ENCODE measurements at regions not wholly inside any gene's neighbourhood (a gene's known extent, or its start where the extent isn't known, plus 50 kb on each side); places are given as distances from the start of the nearest gene placed in this dataset.

DNA sequence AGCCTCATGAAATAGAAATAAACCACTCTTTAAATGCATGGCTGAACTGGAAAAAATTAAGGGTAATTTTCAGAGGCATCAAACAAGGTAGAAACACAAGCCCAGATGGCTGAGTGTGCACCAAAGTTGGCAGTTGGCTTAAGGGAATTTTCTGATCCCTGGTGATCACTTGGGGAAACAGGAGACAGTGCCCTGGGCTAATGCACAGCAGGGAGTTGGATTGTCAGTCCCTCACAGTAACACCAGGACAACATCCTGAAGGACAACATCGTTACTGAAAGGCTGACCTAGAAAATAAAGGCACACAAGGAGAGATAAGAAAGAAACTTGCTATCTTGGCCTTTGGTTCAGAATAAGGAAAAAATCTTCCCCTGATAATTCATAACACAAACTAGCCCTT lies 417.0 kb downstream of the SLC4A3 start:
- FAIRE-seq: no peak
- Histone ChIP-seq H3K9me1 (ENCODE audit: control insufficient read depth, insufficient read depth, low read length) (no peaks in the 10 kb centered on the region), H3K27me3 (ENCODE audit: control insufficient read depth in 2 of 2, insufficient read depth in 2 of 2, low read length in 2 of 2) (no peaks in the 10 kb centered on the region), H3K36me3 (ENCODE audit: control insufficient read depth, insufficient read depth, low read length) (no peaks in the 10 kb centered on the region), H4K20me1 (replicated peaks; ENCODE audit: control insufficient read depth, insufficient read depth, low read length) (no peaks in the 10 kb centered on the region), H2AFZ (ENCODE audit: low read depth, low read length) (no peak overlapping the region), H3K9me3 (replicated peaks; ENCODE audit: control insufficient read depth, insufficient read depth, low read depth, low read length) (no peaks in the 10 kb centered on the region), H3K9ac (ENCODE audit: insufficient read depth in 1 of 2, low read depth in 2 of 2, low read length in 2 of 2) (no peak overlapping the region), H3K27ac (ENCODE audit: extremely low read depth, low read depth, low read length) (no peak overlapping the region), H3K79me2 (ENCODE audit: control insufficient read depth, insufficient read depth, low read length) (no peaks in the 10 kb centered on the region), H3K4me2 (ENCODE audit: insufficient read depth, low read length) (no peak overlapping the region), H3K4me3 (no peak overlapping the region), H3K4me1 (replicated peaks in 1 of 2; ENCODE audit: control insufficient read depth in 2 of 2, insufficient read depth in 2 of 2, low read length in 2 of 2) (no peaks in the 10 kb centered on the region)
- ATAC-seq: no peak
- BruUV-seq (replicated peaks): no TSS peak
- POLR2A ChIA-PET: no interaction called here
- intact Hi-C loops (cut with micrococcal nuclease) (no loop called here), in situ Hi-C loops (cut with MboI) (no loop called here)
- CTCF ChIA-PET (ENCODE audit: low intra/inter-chr PET ratio): no interaction called here
- DNase-seq (ENCODE audit: extremely low read depth in 1 of 4, low spot score in 3 of 4): no peak
- WGBS (ENCODE audit: insufficient coverage, low coverage, missing lambda C conversion rate): 0% methylated on average over 1 of the region's 1 CpG
- TF ChIP-seq ZNF77 (CRISPR knock-in tag; IDR thresholded peaks at IDR 0.05) (no peak), FOXJ3 (CRISPR knock-in tag; IDR thresholded peaks at IDR 0.05) (no peak), FOXJ2 (tag; IDR thresholded peaks at IDR 0.05) (no peak), JUND (IDR thresholded peaks at IDR 0.05; ENCODE audit: borderline replicate concordance, low read depth, low read length) (no peak), JUND (tag; IDR thresholded peaks at IDR 0.05; ENCODE audit: borderline replicate concordance, low read depth, low read length) (no peak), MAFG (tag; conservative IDR thresholded peaks at IDR 0.05) (no peak), HIVEP1 (CRISPR knock-in tag; IDR thresholded peaks at IDR 0.05) (no peak), HDAC6 (IDR thresholded peaks at IDR 0.05; ENCODE audit: low read depth, low read length) (no peak), KDM2B (CRISPR knock-in tag; IDR thresholded peaks at IDR 0.05) (no peak)
- TF ChIP-seq, protein P1, sequence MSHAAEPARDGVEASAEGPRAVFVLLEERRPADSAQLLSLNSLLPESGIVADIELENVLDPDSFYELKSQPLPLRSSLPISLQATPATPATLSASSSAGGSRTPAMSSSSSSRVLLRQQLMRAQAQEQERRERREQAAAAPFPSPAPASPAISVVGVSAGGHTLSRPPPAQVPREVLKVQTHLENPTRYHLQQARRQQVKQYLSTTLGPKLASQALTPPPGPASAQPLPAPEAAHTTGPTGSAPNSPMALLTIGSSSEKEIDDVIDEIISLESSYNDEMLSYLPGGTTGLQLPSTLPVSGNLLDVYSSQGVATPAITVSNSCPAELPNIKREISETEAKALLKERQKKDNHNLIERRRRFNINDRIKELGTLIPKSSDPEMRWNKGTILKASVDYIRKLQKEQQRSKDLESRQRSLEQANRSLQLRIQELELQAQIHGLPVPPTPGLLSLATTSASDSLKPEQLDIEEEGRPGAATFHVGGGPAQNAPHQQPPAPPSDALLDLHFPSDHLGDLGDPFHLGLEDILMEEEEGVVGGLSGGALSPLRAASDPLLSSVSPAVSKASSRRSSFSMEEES (CRISPR knock-in tag; IDR thresholded peaks at IDR 0.05): no peak
- TF ChIP-seq, protein P2, sequence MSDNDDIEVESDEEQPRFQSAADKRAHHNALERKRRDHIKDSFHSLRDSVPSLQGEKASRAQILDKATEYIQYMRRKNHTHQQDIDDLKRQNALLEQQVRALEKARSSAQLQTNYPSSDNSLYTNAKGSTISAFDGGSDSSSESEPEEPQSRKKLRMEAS (CRISPR knock-in tag; IDR thresholded peaks at IDR 0.05): no peak
- TF ChIP-seq, protein P3, sequence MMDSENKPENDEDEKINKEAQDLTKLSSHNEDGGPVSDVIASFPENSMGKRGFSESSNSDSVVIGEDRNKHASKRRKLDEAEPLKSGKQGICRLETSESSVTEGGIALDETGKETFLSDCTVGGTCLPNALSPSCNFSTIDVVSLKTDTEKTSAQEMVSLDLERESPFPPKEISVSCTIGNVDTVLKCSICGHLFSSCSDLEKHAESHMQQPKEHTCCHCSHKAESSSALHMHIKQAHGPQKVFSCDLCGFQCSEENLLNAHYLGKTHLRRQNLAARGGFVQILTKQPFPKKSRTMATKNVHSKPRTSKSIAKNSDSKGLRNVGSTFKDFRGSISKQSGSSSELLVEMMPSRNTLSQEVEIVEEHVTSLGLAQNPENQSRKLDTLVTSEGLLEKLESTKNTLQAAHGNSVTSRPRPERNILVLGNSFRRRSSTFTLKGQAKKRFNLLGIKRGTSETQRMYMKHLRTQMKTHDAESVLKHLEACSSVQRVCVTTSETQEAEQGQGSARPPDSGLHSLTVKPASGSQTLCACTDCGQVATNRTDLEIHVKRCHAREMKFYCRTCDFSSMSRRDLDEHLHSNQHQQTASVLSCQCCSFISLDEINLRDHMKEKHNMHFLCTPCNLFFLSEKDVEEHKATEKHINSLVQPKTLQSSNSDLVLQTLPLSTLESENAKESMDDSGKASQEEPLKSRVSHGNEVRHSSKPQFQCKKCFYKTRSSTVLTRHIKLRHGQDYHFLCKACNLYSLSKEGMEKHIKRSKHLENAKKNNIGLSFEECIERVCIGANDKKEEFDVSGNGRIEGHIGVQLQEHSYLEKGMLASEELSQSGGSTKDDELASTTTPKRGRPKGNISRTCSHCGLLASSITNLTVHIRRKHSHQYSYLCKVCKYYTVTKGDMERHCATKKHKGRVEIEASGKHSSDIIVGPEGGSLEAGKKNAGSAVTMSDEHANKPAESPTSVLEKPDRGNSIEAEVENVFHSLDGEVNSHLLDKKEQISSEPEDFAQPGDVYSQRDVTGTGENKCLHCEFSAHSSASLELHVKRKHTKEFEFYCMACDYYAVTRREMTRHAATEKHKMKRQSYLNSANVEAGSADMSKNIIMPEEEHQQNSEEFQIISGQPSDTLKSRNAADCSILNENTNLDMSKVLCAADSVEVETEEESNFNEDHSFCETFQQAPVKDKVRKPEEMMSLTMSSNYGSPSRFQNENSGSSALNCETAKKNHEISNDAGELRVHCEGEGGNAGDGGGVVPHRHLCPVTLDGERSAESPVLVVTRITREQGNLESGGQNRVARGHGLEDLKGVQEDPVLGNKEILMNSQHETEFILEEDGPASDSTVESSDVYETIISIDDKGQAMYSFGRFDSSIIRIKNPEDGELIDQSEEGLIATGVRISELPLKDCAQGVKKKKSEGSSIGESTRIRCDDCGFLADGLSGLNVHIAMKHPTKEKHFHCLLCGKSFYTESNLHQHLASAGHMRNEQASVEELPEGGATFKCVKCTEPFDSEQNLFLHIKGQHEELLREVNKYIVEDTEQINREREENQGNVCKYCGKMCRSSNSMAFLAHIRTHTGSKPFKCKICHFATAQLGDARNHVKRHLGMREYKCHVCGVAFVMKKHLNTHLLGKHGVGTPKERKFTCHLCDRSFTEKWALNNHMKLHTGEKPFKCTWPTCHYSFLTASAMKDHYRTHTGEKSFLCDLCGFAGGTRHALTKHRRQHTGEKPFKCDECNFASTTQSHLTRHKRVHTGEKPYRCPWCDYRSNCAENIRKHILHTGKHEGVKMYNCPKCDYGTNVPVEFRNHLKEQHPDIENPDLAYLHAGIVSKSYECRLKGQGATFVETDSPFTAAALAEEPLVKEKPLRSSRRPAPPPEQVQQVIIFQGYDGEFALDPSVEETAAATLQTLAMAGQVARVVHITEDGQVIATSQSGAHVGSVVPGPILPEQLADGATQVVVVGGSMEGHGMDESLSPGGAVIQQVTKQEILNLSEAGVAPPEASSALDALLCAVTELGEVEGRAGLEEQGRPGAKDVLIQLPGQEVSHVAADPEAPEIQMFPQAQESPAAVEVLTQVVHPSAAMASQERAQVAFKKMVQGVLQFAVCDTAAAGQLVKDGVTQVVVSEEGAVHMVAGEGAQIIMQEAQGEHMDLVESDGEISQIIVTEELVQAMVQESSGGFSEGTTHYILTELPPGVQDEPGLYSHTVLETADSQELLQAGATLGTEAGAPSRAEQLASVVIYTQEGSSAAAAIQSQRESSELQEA (IDR thresholded peaks at IDR 0.05; ENCODE audit: low read depth): no peak
- TF ChIP-seq, protein P4, sequence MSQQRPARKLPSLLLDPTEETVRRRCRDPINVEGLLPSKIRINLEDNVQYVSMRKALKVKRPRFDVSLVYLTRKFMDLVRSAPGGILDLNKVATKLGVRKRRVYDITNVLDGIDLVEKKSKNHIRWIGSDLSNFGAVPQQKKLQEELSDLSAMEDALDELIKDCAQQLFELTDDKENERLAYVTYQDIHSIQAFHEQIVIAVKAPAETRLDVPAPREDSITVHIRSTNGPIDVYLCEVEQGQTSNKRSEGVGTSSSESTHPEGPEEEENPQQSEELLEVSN (IDR thresholded peaks at IDR 0.05; ENCODE audit: borderline replicate concordance in 1 of 2, extremely low read depth in 1 of 2, insufficient read depth in 1 of 2, insufficient read length in 1 of 2, low read depth in 1 of 2, low read length in 1 of 2, poor library complexity in 1 of 2, severe bottlenecking in 1 of 2): no peak

Data from K562 (cell line).